ENCODE measurements at regions not wholly inside any gene's neighbourhood (a gene's known extent, or its start where the extent isn't known, plus 50 kb on each side); places are given as distances from the start of the nearest gene placed in this dataset.

- peak; percentile 86; the same call in 1 of the 2 replicates for TF ChIP-seq CEBPB (IDR thresholded peaks at IDR 0.05; ENCODE audit: borderline replicate concordance, low read depth, low read length)
- peak; percentile 84 for TF ChIP-seq GATAD2A (CRISPR knock-in tag; IDR thresholded peaks at IDR 0.05)
- TF ChIP-seq KAT8 (CRISPR knock-in tag; IDR thresholded peaks at IDR 0.05) = no peak; the same call in none of the 2 replicates
- TF ChIP-seq SRSF9 (IDR thresholded peaks at IDR 0.05; ENCODE audit: borderline replicate concordance, insufficient read depth, low read depth, low read length, poor library complexity, severe bottlenecking) = no peak
- peak; percentile 52; the same call in 1 of the 2 replicates for TF ChIP-seq MXD3 (CRISPR knock-in tag; IDR thresholded peaks at IDR 0.05)
- peak; percentile 94 for TF ChIP-seq MEIS2 (CRISPR knock-in tag; IDR thresholded peaks at IDR 0.05)
- TF ChIP-seq ADNP (CRISPR knock-in tag; IDR thresholded peaks at IDR 0.05) = no peak
- TF ChIP-seq TRIM22 (IDR thresholded peaks at IDR 0.05) = no peak
- TF ChIP-seq ELF1 (CRISPR knock-in tag; IDR thresholded peaks at IDR 0.05) = no peak
- peak; percentile 82; the same call in 1 of the 2 replicates for TF ChIP-seq BRCA1 (CRISPR knock-in tag; IDR thresholded peaks at IDR 0.05)
- peak; percentile 48; the same call in 1 of the 2 replicates for TF ChIP-seq ZNF451 (CRISPR knock-in tag; IDR thresholded peaks at IDR 0.05)
- TF ChIP-seq TMF1 (CRISPR knock-in tag; IDR thresholded peaks at IDR 0.05; ENCODE audit: low read depth) = no peak
- no peak for TF ChIP-seq ARID2 (CRISPR knock-in tag; IDR thresholded peaks at IDR 0.05; ENCODE audit: borderline replicate concordance)
- no peak; the same call in 1 of the 2 replicates for TF ChIP-seq ZNF343 (CRISPR knock-in tag; IDR thresholded peaks at IDR 0.05)
- no peak for TF ChIP-seq TCF12 (IDR thresholded peaks at IDR 0.05)
- TF ChIP-seq TCF12 (CRISPR knock-in tag; IDR thresholded peaks at IDR 0.05) = peak; percentile 95
- TF ChIP-seq ESRRA (CRISPR knock-in tag; IDR thresholded peaks at IDR 0.05; ENCODE audit: low read depth) = peak; percentile 92
- peak; percentile 93 for TF ChIP-seq ZNF367 (CRISPR knock-in tag; IDR thresholded peaks at IDR 0.05; ENCODE audit: borderline replicate concordance)
- peak; percentile 91 for TF ChIP-seq ZNF761 (CRISPR knock-in tag; conservative IDR thresholded peaks at IDR 0.05)
- no peak for TF ChIP-seq HCFC1 (IDR thresholded peaks at IDR 0.05; ENCODE audit: low read depth, low read length)
- TF ChIP-seq, protein P1, sequence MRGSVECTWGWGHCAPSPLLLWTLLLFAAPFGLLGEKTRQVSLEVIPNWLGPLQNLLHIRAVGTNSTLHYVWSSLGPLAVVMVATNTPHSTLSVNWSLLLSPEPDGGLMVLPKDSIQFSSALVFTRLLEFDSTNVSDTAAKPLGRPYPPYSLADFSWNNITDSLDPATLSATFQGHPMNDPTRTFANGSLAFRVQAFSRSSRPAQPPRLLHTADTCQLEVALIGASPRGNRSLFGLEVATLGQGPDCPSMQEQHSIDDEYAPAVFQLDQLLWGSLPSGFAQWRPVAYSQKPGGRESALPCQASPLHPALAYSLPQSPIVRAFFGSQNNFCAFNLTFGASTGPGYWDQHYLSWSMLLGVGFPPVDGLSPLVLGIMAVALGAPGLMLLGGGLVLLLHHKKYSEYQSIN (CRISPR knock-in tag; IDR thresholded peaks at IDR 0.05; ENCODE audit: borderline replicate concordance) = no peak
- TF ChIP-seq, protein P2, sequence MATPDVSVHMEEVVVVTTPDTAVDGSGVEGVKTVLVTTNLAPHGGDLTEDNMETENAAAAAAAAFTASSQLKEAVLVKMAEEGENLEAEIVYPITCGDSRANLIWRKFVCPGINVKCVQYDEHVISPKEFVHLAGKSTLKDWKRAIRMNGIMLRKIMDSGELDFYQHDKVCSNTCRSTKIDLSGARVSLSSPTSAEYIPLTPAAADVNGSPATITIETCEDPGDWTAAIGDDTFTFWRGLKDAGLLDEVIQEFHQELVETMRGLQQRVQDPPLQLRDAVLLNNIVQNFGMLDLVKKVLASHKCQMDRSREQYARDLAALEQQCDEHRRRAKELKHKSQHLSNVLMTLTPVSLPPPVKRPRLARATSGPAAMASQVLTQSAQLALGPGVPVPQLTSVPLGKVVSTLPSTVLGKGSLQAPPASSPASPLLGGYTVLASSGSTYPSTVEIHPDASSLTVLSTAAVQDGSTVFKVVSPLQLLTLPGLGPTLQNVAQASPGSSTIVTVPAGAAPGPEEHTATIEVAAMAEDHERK (CRISPR knock-in tag; IDR thresholded peaks at IDR 0.05; ENCODE audit: low read depth) = no peak
- 0 out of 2 replicates have a peak, but pooled peaks have one; percentile 32 for TF ChIP-seq FLYWCH1 (CRISPR knock-in tag; IDR thresholded peaks at IDR 0.05)
- TF ChIP-seq SP140L (CRISPR knock-in tag; IDR thresholded peaks at IDR 0.05; ENCODE audit: borderline replicate concordance) = peak; percentile 72; the same call in 1 of the 2 replicates
- TF ChIP-seq ATF1 (CRISPR knock-in tag; IDR thresholded peaks at IDR 0.05) = no peak
- peak; percentile 96 for TF ChIP-seq SAP130 (CRISPR knock-in tag; IDR thresholded peaks at IDR 0.05; ENCODE audit: low read depth)
Observed at GRCh38 chr16:85422632-85423550, 190.2 kb upstream of the GSE1 start (continued).
